Large intestine (tissue), 3 donors: ENCODE measurements at regions not wholly inside any gene's neighbourhood (a gene's known extent, or its start where the extent isn't known, plus 50 kb on each side); places are given as distances from the start of the nearest gene placed in this dataset.

Source experiments
- DNase-seq, 2 donors: peaks; one replicate each; pipeline versions ENCODE4 v3.0.0 to v3.0.0-alpha.2; 2013
- H3K27ac ChIP-seq: one replicate; pipeline ENCODE4 v1.5.1; 2013; ENCODE audit warnings: low read length
- H3K27me3 ChIP-seq: 2 replicates; pipeline ENCODE4 v1.6.1; 2013; ENCODE audit warnings: low read length; ENCODE audit not compliant: control insufficient read depth, insufficient read depth
- H3K36me3 ChIP-seq: 2 replicates; pipeline ENCODE4 v1.6.1; 2013; ENCODE audit warnings: low read length; ENCODE audit not compliant: control insufficient read depth, insufficient read depth
- H3K4me1 ChIP-seq: one replicate; pipeline ENCODE4 v1.6.1; 2013; ENCODE audit warnings: low read length; ENCODE audit not compliant: control insufficient read depth, insufficient read depth
- H3K4me3 ChIP-seq: one replicate; pipeline ENCODE4 v1.5.1; 2013; ENCODE audit warnings: low read length
- H3K9me3 ChIP-seq: one replicate; pipeline ENCODE4 v1.6.1; 2013; ENCODE audit warnings: mild to moderate bottlenecking, low read depth, low read length, moderate library complexity; ENCODE audit not compliant: control insufficient read depth
- WGBS: methylation state at CpG from one replicate; pipeline ENCODE4 v1.1.5; 2013; ENCODE audit warnings: low lambda C conversion rate; ENCODE audit not compliant: insufficient coverage; 5-methylcytosine and 5-hydroxymethylcytosine counted together

GRCh38 chr2:239610457-239611221 lies 209.8 kb upstream of the HDAC4 start:
- no CpG with 5 or more reads among the region's 9 CpGs for WGBS
- Histone ChIP-seq H3K9me3 (no peaks in the 10 kb centered on the region), H3K4me1 (no peaks in the 10 kb centered on the region), H3K27ac (no peak overlapping the region), H3K4me3 (no peak overlapping the region), H3K36me3 (no peaks in the 10 kb centered on the region), H3K27me3 (no peaks in the 10 kb centered on the region)
- no peak for DNase-seq

GRCh38 chr2:239609607-239610310 lies 208.9 kb upstream of the HDAC4 start:
- H3K9me3 ChIP-seq, result no peaks in the 10 kb centered on the region
- no peak overlapping the region for H3K4me3 ChIP-seq
- no peaks in the 10 kb centered on the region for H3K27me3 ChIP-seq
- no peak overlapping the region for H3K27ac ChIP-seq
- WGBS, result 80% methylated on average over 1 of the region's 26 CpGs
- H3K36me3 ChIP-seq, result no peaks in the 10 kb centered on the region
- no peaks in the 10 kb centered on the region for H3K4me1 ChIP-seq
- DNase-seq, result no peak

- Histone ChIP-seq H3K4me1 (no peaks in the 10 kb centered on the region), H3K9me3 (no peaks in the 10 kb centered on the region), H3K27ac (no peak overlapping the region), H3K36me3 (no peaks in the 10 kb centered on the region), H3K27me3 (no peaks in the 10 kb centered on the region), H3K4me3 (no peak overlapping the region)
- DNase-seq, result no peak
- no CpG with 5 or more reads among the region's 11 CpGs for WGBS
Measured at GRCh38 chr2:239609162-239609561, 208.3 kb upstream of the HDAC4 start.

- no peak overlapping the region for H3K4me3 ChIP-seq
- H3K27me3 ChIP-seq, result no peaks in the 10 kb centered on the region
- WGBS, result no CpG with 5 or more reads among the region's 16 CpGs
- no peaks in the 10 kb centered on the region for H3K36me3 ChIP-seq
- H3K9me3 ChIP-seq, result no peaks in the 10 kb centered on the region
- H3K4me1 ChIP-seq, result no peaks in the 10 kb centered on the region
- no peak for DNase-seq
- no peak overlapping the region for H3K27ac ChIP-seq
Measured at GRCh38 chr2:239608723-239609122, 207.9 kb upstream of the HDAC4 start.

DNA sequence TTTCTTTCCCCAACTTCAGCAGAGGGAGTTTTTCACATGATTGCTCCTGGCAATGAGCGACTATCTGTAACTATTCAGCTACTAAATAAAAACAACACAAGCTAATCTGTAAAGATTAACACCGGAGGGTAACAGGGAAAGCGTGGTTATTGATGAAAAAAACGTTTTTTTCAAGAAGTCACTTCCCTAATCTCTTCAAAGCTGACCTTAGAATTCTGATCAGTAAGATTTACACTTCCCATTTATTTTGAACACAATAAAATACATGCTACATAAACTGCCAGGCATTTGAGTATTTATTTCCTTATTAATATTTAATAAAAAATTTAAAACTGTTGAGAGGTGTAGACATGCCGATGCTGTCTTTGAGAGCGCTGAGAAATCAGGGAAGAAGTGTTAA lies 207.4 kb upstream of the HDAC4 start:
- DNase-seq, result no peak
- no peaks in the 10 kb centered on the region for H3K9me3 ChIP-seq
- no peaks in the 10 kb centered on the region for H3K4me1 ChIP-seq
- H3K4me3 ChIP-seq, result no peak overlapping the region
- H3K36me3 ChIP-seq, result no peaks in the 10 kb centered on the region
- WGBS, result 63% methylated on average over 4 of the region's 6 CpGs
- no peaks in the 10 kb centered on the region for H3K27me3 ChIP-seq
- no peak overlapping the region for H3K27ac ChIP-seq

DNA sequence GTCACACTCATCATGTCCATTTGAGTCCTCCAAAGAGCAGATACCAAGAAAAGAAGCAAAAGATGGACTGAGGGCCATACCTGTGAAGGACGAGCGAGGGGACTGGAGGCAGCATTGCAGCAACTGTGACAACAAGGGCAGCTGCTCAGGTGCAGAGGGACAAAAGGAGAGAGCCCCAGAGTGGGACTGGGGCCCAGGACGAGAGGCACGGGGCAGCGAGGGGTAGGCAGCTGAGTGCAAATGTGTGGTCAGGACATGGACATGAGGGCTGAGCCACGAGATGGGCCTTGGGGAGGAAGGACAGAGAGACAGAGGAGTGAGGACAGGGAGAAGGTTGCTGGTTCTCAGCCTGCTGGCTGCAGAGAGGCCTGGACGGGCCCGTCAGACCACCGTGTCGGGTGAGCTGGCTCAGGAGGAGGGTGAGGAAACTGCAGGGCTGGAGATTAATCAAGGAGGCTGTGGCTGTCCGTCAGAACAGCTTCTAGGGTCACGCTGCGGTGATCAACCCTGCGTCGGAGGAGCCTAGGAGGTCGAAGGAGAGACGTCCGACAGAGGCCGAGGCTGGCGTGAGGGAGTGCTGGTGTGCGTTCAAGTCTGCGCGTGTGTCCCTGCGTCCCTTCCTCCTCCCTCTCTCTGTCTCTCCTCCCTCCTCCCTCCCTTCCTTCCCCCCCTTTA lies 206.8 kb upstream of the HDAC4 start:
- 70% methylated on average over 4 of the region's 24 CpGs for WGBS
- Histone ChIP-seq H3K27me3 (no peaks in the 10 kb centered on the region), H3K9me3 (no peaks in the 10 kb centered on the region), H3K27ac (no peak overlapping the region), H3K36me3 (no peaks in the 10 kb centered on the region), H3K4me3 (no peak overlapping the region), H3K4me1 (no peaks in the 10 kb centered on the region)
- no peak for DNase-seq

- Histone ChIP-seq H3K4me1 (no peaks in the 10 kb centered on the region), H3K9me3 (no peaks in the 10 kb centered on the region), H3K27ac (no peak overlapping the region), H3K4me3 (no peak overlapping the region), H3K36me3 (no peaks in the 10 kb centered on the region), H3K27me3 (no peaks in the 10 kb centered on the region)
- WGBS, result 100% methylated on average over 1 of the region's 7 CpGs
- no peak for DNase-seq
Measured at GRCh38 chr2:239606741-239607516, 206.1 kb upstream of the HDAC4 start.

GRCh38 chr2:239605976-239606375 lies 205.2 kb upstream of the HDAC4 start:
- no peaks in the 10 kb centered on the region for H3K36me3 ChIP-seq
- 95% methylated on average over 3 of the region's 5 CpGs for WGBS
- H3K27me3 ChIP-seq, result no peaks in the 10 kb centered on the region
- no peaks in the 10 kb centered on the region for H3K4me1 ChIP-seq
- no peak for DNase-seq
- no peak overlapping the region for H3K4me3 ChIP-seq
- H3K9me3 ChIP-seq, result no peaks in the 10 kb centered on the region
- no peak overlapping the region for H3K27ac ChIP-seq

DNA sequence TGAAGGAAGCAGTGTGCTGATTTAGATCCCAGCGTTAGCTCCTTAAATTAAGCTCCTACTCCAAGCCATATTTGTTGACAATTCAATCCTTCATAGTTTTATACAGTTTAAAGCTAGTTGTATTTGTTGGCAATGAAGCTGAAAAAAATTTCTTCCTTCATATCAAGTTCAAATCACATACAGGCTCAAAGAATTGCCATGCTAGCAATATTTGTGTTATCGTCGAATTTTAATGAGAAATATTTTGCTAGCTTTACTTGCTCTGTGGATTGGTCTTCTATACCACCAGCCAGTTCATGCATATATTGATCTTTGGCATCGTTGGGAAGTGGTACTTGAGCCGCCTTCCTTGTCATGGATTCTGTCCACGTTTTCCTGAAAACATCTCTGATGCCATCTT lies 204.6 kb upstream of the HDAC4 start:
- H3K9me3 ChIP-seq, result no peaks in the 10 kb centered on the region
- no peaks in the 10 kb centered on the region for H3K4me1 ChIP-seq
- 88% methylated on average over 3 of the region's 6 CpGs for WGBS
- DNase-seq, result no peak
- no peak overlapping the region for H3K27ac ChIP-seq
- H3K4me3 ChIP-seq, result no peak overlapping the region
- no peaks in the 10 kb centered on the region for H3K36me3 ChIP-seq
- no peaks in the 10 kb centered on the region for H3K27me3 ChIP-seq

GRCh38 chr2:239604861-239605260 lies 204.0 kb upstream of the HDAC4 start:
- H3K27me3 ChIP-seq, result no peaks in the 10 kb centered on the region
- no peaks in the 10 kb centered on the region for H3K4me1 ChIP-seq
- H3K4me3 ChIP-seq, result no peak overlapping the region
- WGBS, result 80% methylated on average over 1 of the region's 5 CpGs
- no peak overlapping the region for H3K27ac ChIP-seq
- H3K9me3 ChIP-seq, result no peaks in the 10 kb centered on the region
- no peak for DNase-seq
- no peaks in the 10 kb centered on the region for H3K36me3 ChIP-seq
